ENCODE measurements at regions not wholly inside any gene's neighbourhood (a gene's known extent, or its start where the extent isn't known, plus 50 kb on each side); places are given as distances from the start of the nearest gene placed in this dataset.

DNA sequence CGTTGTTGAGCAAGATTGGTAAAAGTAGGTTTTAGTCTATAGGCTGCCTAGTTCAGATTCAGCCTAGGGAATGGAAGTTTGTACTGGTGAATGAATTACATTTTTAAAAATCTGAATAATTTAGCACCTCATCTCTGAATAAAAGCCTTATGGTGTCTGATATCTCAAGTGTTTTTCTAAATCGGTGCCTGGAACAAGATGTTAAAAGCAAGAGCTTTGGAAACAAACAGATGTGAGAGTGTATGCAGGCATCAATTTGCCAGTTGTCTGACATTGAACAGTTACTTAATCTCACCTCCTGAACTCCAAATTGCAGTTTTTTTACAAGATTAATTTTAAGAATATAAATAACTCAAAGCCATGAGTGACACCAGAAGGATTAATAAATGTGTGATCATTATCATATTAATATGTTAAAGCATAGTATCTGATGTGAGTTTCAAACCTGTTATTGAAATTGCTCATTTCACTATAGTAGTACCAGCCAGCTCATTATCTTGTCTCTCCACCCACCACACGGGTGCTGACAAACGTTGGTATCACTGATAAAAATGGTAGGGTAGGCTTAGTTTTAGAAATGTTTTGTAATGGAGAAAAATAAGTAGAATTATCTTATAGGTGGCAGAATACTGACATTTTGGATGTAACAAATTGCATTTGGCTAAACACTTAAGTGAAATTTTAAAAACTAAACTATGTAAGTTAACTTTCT, 157.3 kb downstream of the FAM83B start:
- DNase-seq (ENCODE audit: low spot score) (no peak), ATAC-seq (ENCODE audit: insufficient number of reproducible peaks, low FRiP score, low read depth) (no peak)
- TF ChIP-seq, protein P1, sequence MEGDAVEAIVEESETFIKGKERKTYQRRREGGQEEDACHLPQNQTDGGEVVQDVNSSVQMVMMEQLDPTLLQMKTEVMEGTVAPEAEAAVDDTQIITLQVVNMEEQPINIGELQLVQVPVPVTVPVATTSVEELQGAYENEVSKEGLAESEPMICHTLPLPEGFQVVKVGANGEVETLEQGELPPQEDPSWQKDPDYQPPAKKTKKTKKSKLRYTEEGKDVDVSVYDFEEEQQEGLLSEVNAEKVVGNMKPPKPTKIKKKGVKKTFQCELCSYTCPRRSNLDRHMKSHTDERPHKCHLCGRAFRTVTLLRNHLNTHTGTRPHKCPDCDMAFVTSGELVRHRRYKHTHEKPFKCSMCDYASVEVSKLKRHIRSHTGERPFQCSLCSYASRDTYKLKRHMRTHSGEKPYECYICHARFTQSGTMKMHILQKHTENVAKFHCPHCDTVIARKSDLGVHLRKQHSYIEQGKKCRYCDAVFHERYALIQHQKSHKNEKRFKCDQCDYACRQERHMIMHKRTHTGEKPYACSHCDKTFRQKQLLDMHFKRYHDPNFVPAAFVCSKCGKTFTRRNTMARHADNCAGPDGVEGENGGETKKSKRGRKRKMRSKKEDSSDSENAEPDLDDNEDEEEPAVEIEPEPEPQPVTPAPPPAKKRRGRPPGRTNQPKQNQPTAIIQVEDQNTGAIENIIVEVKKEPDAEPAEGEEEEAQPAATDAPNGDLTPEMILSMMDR (IDR thresholded peaks at IDR 0.05): no peak
- Histone ChIP-seq H3K4me3 (no peak overlapping the region), H3K9me3 (no peaks in the 10 kb centered on the region), H3K36me3 (no peaks in the 10 kb centered on the region), H3K4me1 (ENCODE audit: control insufficient read depth in 1 of 2, low read depth in 2 of 2) (no peaks in the 10 kb centered on the region), H3K27me3 (replicated peaks; ENCODE audit: insufficient read depth) (no peaks in the 10 kb centered on the region), H3K27ac (no peak overlapping the region)

DNA sequence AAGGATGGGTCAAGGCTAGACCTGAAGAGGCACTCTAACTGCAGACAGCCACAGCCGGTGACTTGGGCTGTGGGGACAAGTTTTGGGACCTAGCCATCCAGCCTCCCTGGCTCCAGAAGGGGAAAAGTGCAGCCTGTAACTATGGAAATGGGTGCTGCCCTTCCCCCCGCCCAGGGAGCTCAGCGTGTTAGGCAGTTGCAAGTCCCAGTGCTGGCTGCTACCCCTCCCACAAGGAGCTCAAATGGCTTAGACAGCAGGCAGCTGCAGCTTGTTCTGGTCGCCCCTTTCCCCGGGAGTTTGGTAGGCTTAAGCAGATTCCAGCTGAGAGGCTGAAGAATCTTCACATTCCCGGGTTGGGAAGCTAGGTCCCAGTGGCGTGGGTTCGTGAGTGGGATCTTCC, 162.6 kb downstream of the FAM83B start:
- Histone ChIP-seq H3K4me3 (no peak overlapping the region), H3K9me3 (no peaks in the 10 kb centered on the region), H3K27ac (no peak overlapping the region), H3K27me3 (replicated peaks; ENCODE audit: insufficient read depth) (no peaks in the 10 kb centered on the region), H3K4me1 (ENCODE audit: control insufficient read depth in 1 of 2, low read depth in 2 of 2) (no peaks in the 10 kb centered on the region), H3K36me3 (no peaks in the 10 kb centered on the region)
- ATAC-seq (ENCODE audit: insufficient number of reproducible peaks, low FRiP score, low read depth): no peak
- TF ChIP-seq, protein P1 (IDR thresholded peaks at IDR 0.05): no peak
- no peak for DNase-seq (ENCODE audit: low spot score)

DNA sequence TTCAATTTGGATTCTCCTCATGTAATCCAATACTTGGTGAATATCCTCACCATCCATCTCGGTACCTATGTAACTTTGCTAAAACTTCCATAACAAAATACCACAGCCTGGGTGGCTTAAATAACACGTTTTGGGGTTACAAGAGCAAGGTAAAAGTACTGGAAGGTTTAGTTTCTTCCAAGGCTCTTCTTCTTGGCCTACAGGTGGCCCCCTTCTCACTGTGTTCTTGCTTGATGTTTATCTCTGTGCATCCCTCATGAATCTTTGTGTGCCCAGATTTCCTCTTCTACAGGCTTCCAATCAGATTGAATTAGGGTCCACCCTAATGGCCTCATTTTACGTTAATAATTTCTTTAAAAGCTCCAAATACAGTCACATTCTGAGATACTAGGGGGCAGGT, 163.3 kb upstream of the HCRTR2 start:
- Histone ChIP-seq H3K27me3 (replicated peaks; ENCODE audit: insufficient read depth) (no peaks in the 10 kb centered on the region), H3K36me3 (no peaks in the 10 kb centered on the region), H3K27ac (no peak overlapping the region), H3K4me3 (no peak overlapping the region), H3K9me3 (no peaks in the 10 kb centered on the region), H3K4me1 (ENCODE audit: control insufficient read depth in 1 of 2, low read depth in 2 of 2) (peaks cover 0 to 7% of the 10 kb centered on the region in 2 donors)
- no peak for ATAC-seq (ENCODE audit: insufficient number of reproducible peaks, low FRiP score, low read depth)
- TF ChIP-seq, protein P1 (IDR thresholded peaks at IDR 0.05): no peak
- DNase-seq (ENCODE audit: low spot score): no peak

DNA sequence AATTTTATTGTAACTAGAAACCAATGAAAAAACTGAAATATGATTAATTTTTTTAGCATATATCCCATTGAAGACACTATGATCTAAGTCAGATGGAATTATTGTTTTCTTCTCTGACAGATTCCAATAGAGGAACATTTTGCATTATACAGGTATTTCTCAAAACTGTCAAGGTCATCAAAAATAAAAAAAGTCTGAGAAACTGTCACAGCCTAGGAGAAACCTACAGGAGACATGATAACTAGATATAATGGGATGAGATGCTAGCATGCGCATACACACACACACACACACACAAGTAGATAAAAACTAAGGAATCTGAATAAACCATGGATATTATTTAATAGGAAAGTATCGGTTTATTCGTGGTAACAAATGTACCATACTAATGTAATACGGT, 161.9 kb upstream of the HCRTR2 start:
- DNase-seq (ENCODE audit: low spot score) (no peak), ATAC-seq (ENCODE audit: insufficient number of reproducible peaks, low FRiP score, low read depth) (no peak)
- TF ChIP-seq, protein P1 (IDR thresholded peaks at IDR 0.05): no peak
- peaks cover 0 to 7% of the 10 kb centered on the region in 2 donors for H3K4me1 ChIP-seq (ENCODE audit: control insufficient read depth in 1 of 2, low read depth in 2 of 2)
- no peaks in the 10 kb centered on the region for H3K9me3 ChIP-seq
- no peaks in the 10 kb centered on the region for H3K27me3 ChIP-seq (replicated peaks; ENCODE audit: insufficient read depth)
- no peaks in the 10 kb centered on the region for H3K36me3 ChIP-seq
- H3K4me3 ChIP-seq: no peak overlapping the region
- no peak overlapping the region for H3K27ac ChIP-seq

DNA sequence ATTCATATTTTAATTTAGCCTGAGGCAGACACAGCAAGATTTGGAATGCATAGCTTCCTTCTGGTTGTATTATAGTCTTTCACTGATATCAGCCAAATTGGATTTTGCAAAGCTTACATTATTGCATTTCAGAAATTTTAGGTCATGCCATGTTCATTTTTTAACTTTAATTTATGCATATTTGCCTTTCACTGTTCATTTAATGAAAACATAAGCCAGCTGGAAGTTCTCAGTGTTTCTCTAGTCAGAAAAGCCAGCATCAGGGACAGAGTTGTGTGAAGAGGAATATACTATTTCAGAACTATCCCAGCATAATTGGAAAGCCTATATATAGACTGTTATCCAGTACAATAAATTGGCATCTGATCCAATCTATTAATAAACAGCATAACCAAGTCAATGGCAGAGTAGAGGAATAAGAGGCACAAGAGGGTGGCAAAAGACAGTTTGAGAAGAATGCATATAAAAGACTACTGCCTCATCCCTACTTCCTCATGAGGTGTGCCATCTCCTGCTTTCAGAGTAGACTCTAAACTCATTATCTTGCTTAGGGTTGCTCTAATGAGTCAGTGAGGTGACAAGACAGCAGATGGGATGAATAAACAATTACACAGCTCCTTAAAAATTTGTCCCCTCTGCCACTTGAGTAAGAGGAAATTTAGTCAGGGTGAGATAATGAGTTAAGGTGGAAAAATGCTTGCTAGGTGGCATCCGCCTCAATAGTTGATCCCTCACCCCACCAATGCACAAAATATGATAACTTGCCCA, 159.8 kb upstream of the HCRTR2 start:
- Histone ChIP-seq H3K36me3 (no peaks in the 10 kb centered on the region), H3K4me3 (no peak overlapping the region), H3K9me3 (no peaks in the 10 kb centered on the region), H3K4me1 (ENCODE audit: control insufficient read depth in 1 of 2, low read depth in 2 of 2) (peaks cover 0 to 7% of the 10 kb centered on the region in 2 donors), H3K27me3 (replicated peaks; ENCODE audit: insufficient read depth) (no peaks in the 10 kb centered on the region), H3K27ac (no peak overlapping the region)
- TF ChIP-seq, protein P1 (IDR thresholded peaks at IDR 0.05): no peak
- no peak for DNase-seq (ENCODE audit: low spot score)
- no peak for ATAC-seq (ENCODE audit: insufficient number of reproducible peaks, low FRiP score, low read depth)
